Prostate gland (tissue), 2 donors: ENCODE measurements at regions not wholly inside any gene's neighbourhood (a gene's known extent, or its start where the extent isn't known, plus 50 kb on each side); places are given as distances from the start of the nearest gene placed in this dataset.

Experiments used
- DNase-seq: peaks from one replicate; pipeline ENCODE4 v3.0.0-alpha.2; 2019; ENCODE audit warnings: low spot score
- H3K27ac ChIP-seq, 2 donors: fragments of 200-600 bp; sonication (generic); 2 replicates each; pipeline ENCODE4 v1.5.1; 2017 to 2019
- H3K27me3 ChIP-seq: fragments of 200-600 bp; sonication (generic); replicated peaks from 2 replicates; pipeline ENCODE4 v1.5.1; 2019; ENCODE audit not compliant: insufficient read depth
- H3K36me3 ChIP-seq, 2 donors: fragments of 200-600 bp; sonication (generic); 1 replicate in 1 of 2; 2 replicates in 1 of 2; pipeline versions ENCODE4 v1.5.1 to v1.8.1; 2017 to 2019
- H3K4me1 ChIP-seq: fragments of 200-600 bp; sonication (generic); replicated peaks from 2 replicates; pipeline ENCODE4 v1.5.1; 2019
- H3K4me3 ChIP-seq, 2 donors: fragments of 200-600 bp; sonication (generic); 2 replicates each; pipeline ENCODE4 v1.5.1; 2017 to 2019
- H3K9me3 ChIP-seq: fragments of 200-600 bp; sonication (generic); 2 replicates; pipeline ENCODE4 v1.5.1; 2017
- POLR2A ChIP-seq: fragments of 450-650 bp; IDR thresholded peaks from one replicate; pipeline ENCODE4 v1.6.1; 2016; ENCODE audit warnings: antibody characterized with exemption, mild to moderate bottlenecking
- POLR2AphosphoS5 ChIP-seq: sonication (generic); formaldehyde crosslinking; IDR thresholded peaks from one replicate; pipeline ENCODE4 v1.6.1; 2017; ENCODE audit warnings: antibody characterized with exemption
- WGBS: methylation state at CpG from one replicate; pipeline ENCODE4 v1.1.5; 2018; 5-methylcytosine and 5-hydroxymethylcytosine counted together
- intact Hi-C: fragments of 100-400 bp; cut with DNase I; formaldehyde crosslinking; loops from one replicate; pipeline ENCODE4 v1.14.2; 2022
- TF ChIP-seq, protein P1 (sequence below), 4 experiments: fragments of 200-600 bp in 2 of 4; fragments of 450-650 bp in 2 of 4; sonication (generic) in 2 of 4; IDR thresholded peaks; 1 replicate in 3 of 4; 2 replicates in 1 of 4; pipeline ENCODE4 v1.5.1; 2016 to 2019; ENCODE audit warnings: antibody characterized with exemption in 4 of 4, mild to moderate bottlenecking in 2 of 4, moderate library complexity in 2 of 4

DNA sequence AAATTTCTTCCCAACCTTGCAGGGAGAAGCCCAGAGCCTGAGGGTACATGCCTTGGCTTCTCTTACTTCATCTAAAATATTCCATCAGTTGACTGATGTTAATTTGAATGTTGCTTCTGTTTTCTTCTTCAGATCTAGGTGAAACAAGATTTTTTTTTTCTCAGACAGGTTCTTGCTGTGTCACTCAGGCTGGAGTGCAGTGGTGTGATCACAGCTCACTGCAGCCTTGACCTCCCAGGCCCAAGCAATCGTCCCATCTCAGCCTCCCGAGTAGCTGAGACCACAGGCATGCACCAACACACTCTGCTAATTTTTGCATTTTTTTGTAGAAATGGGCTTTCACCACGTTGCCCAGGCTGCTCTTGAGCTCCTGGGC is 62.1 kb upstream of the KLF3 start:
- WGBS: 89% methylated on average over 3 of the region's 3 CpGs
- H3K4me1 ChIP-seq: no peaks in the 10 kb centered on the region
- no peak overlapping the region for H3K4me3 ChIP-seq
- DNase-seq: no peak
- intact Hi-C loops: no loop called here
- no peak overlapping the region for H3K27ac ChIP-seq
- no peaks in the 10 kb centered on the region for H3K9me3 ChIP-seq
- no peak for TF ChIP-seq POLR2AphosphoS5
- no peak for TF ChIP-seq POLR2A
- TF ChIP-seq, protein P1, sequence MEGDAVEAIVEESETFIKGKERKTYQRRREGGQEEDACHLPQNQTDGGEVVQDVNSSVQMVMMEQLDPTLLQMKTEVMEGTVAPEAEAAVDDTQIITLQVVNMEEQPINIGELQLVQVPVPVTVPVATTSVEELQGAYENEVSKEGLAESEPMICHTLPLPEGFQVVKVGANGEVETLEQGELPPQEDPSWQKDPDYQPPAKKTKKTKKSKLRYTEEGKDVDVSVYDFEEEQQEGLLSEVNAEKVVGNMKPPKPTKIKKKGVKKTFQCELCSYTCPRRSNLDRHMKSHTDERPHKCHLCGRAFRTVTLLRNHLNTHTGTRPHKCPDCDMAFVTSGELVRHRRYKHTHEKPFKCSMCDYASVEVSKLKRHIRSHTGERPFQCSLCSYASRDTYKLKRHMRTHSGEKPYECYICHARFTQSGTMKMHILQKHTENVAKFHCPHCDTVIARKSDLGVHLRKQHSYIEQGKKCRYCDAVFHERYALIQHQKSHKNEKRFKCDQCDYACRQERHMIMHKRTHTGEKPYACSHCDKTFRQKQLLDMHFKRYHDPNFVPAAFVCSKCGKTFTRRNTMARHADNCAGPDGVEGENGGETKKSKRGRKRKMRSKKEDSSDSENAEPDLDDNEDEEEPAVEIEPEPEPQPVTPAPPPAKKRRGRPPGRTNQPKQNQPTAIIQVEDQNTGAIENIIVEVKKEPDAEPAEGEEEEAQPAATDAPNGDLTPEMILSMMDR (IDR thresholded peaks at IDR 0.05): no peak
- H3K27me3 ChIP-seq: no peaks in the 10 kb centered on the region
- no peaks in the 10 kb centered on the region for H3K36me3 ChIP-seq

DNA sequence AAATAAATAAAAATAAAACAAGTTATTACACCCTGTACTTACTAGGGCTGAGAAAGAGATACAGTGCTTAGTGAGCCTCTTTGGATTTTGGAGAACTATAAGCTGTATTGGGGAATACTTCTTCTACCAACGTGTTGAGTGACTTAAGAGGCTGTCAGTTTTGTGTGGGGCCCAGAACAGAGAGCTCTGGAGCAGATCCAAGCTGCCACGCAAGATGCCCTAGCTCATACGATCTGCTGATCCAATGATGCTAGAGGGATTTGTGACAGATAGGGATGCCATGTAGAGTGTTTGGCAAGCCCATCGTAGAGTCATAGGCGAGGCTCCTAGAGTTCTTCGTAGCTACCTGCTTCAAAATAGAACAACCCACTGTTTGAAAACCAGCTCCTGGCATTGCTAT is 60.3 kb upstream of the KLF3 start:
- TF ChIP-seq POLR2A (no peak), POLR2AphosphoS5 (no peak)
- TF ChIP-seq, protein P1 (IDR thresholded peaks at IDR 0.05): no peak
- H3K4me3 ChIP-seq: no peak overlapping the region
- intact Hi-C loops: no loop called here
- no peak for DNase-seq
- 94% methylated on average over 6 of the region's 6 CpGs for WGBS
- H3K27me3 ChIP-seq: no peaks in the 10 kb centered on the region
- H3K4me1 ChIP-seq: no peaks in the 10 kb centered on the region
- H3K9me3 ChIP-seq: no peaks in the 10 kb centered on the region
- no peak overlapping the region for H3K27ac ChIP-seq
- H3K36me3 ChIP-seq: no peaks in the 10 kb centered on the region

DNA sequence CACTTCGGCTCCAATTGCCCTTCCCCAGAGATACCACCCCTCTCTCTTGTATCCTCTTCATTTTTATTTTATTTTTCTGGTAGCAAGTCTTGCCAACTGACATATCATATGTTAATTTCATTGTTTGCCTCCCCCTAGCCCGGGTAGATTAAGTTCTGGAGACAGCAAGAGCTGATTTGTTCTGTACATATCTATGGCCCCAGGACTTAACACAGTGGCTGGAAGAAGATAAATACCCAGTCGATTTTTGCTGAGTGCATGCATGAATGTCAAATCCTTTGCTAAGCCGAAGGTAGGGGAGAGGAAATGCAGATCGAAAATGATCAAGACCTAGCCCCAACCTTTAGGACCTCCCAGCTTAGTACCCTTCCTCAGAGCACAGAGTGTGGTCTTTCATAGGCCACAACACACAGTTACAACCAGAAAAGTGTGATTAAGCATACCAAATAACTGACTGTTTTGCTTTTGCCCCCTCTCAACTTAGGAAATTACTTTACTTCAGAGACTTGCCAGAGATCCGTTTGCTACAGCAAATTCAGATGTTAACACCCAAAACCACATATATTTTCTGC is 58.7 kb upstream of the KLF3 start:
- intact Hi-C loops: no loop called here
- 54% methylated on average over 6 of the region's 6 CpGs for WGBS
- Histone ChIP-seq H3K4me1 (no peaks in the 10 kb centered on the region), H3K36me3 (no peaks in the 10 kb centered on the region), H3K4me3 (no peak overlapping the region), H3K27me3 (no peaks in the 10 kb centered on the region), H3K27ac (no peak overlapping the region), H3K9me3 (no peaks in the 10 kb centered on the region)
- no peak for TF ChIP-seq POLR2AphosphoS5
- TF ChIP-seq, protein P1 (IDR thresholded peaks at IDR 0.05): no peak
- no peak for TF ChIP-seq POLR2A
- DNase-seq: no peak

DNA sequence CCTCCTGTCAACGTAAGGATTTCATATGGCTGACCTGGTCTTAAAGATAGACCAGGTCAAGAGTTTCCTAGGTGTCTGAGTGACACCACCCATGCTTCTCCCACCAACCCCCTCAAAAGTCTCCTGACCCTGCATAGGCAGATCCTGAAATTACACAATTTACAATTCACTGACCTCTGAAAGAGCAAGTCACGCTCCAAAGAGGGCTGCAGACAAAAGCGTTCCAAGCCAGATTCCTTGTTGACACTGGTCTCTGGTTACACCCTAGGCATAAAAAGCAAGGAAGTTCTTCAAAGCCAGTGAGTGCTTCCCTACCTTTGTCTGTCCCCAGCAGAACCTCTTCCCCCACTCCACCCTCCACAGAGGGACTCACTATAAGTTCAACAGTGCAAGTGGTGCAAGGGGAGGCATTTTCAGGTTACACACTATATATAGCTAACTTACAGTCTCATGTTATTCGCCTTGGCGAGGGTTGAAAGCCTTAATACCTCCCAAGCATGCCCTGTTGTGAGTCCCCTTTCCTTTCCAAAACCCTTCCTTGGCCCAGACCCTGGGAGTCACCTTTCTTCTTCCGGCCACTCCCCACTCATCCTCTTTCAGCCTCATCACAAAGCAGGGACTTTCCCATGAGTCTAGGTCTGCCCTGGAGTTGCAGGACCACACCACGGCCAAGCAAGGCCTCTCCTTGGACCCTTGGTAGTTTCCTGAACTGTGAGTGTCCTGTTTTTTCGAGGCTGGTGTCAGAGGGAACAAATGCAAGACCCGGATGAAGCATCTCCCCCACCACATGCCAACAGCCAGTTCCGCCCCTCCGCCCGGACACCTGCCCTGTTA is 58.0 kb upstream of the KLF3 start:
- H3K27ac ChIP-seq: no peak overlapping the region
- H3K4me3 ChIP-seq: no peak overlapping the region
- peak; percentile 23 for DNase-seq

More for the DNA sequence above, 58.0 kb upstream of the KLF3 start:
- 68% methylated on average over 12 of the region's 12 CpGs for WGBS
- H3K9me3 ChIP-seq: no peaks in the 10 kb centered on the region
- no peak for TF ChIP-seq POLR2A
- TF ChIP-seq, protein P1 (IDR thresholded peaks at IDR 0.05): no peak
- TF ChIP-seq POLR2AphosphoS5: no peak
- H3K36me3 ChIP-seq: no peaks in the 10 kb centered on the region
- intact Hi-C loops: no loop called here
- H3K27me3 ChIP-seq: no peaks in the 10 kb centered on the region
- no peaks in the 10 kb centered on the region for H3K4me1 ChIP-seq
